Activated T-cell treated with anti-CD3 and anti-CD28 coated beads for 24 hours (primary cell): ENCODE measurements at regions not wholly inside any gene's neighbourhood (a gene's known extent, or its start where the extent isn't known, plus 50 kb on each side); places are given as distances from the start of the nearest gene placed in this dataset.

Experiments
- DNase-seq: peaks from one replicate; pipeline ENCODE4 v3.0.0-alpha.2; 2020; ENCODE audit warnings: low read depth

GRCh38 chr7:3234851-3235250 is 66.2 kb upstream of the SDK1 start:
- no peak for DNase-seq

- no peak for DNase-seq
Observed at GRCh38 chr7:3235322-3235721, 65.7 kb upstream of the SDK1 start.

DNA sequence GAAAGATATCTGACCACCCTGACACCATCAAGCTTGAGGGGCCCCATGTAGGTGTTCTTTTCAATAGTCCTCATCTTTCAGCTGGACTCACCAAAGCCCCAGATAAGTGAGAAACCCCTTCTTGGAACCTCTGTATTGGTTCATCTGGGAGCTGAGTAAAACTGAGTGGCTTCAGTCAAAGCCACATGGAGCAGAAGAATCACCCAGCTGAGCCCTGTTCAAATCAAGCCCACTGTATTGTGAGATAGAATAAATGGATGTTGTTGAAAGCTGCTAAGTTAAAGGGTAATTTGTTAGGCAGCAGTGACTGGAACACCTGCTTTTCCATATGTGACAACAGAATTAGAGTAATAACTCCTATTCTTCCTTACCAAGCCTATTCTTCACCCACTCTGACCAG is 64.8 kb upstream of the SDK1 start:
- DNase-seq, result no peak

DNA sequence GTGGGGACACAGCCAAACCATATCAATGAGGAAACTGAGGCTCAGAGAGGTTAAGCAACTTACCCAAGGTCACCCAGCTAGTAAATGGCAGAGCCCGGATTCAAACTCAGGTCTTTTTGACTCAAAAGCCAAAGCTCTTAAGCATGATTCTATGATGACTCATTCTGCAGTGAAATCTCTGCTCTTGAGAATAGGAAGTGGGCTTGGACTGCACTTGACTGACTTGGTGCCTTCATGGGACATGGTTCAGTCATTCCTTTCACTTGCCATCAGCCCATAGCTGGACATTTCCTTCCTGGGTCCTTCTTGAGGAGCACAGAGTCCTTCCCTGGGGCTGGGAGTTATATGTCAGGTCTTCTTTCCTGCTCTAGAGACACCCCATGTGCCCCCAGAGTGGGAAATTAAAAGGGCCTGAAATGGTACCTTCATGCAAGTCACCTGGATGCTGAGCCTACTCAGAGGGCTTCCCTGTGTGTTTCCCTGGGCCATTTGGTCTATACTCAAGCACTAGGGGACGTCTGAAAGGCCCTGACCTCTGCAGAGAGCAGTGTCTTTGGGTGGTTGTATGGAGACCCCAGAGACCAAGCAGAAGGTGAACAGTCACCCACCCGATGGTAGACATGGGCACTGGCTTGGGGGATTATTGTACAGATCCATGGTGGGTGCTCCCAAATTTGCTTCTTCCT is 62.4 kb upstream of the SDK1 start:
- no peak for DNase-seq

DNA sequence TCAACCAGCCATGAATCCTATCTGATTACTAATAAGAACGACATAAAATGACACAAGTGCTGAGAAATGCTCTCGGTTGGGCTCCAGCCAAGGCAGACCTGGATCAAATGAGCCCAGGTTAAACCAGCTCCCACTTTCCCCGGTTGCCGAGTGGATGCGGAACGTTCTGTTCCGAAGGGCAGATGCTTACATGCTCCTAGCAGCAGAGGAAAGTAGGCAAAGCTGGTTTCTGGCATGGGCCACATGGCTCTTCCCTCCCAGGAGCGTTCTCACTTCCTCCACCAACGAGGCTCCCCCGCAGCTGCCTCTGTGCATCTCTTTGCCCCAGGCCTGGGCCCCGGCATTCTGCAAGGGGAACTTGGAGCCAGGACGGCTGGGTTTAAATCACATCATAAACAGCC is 61.8 kb upstream of the SDK1 start:
- DNase-seq, result no peak

DNA sequence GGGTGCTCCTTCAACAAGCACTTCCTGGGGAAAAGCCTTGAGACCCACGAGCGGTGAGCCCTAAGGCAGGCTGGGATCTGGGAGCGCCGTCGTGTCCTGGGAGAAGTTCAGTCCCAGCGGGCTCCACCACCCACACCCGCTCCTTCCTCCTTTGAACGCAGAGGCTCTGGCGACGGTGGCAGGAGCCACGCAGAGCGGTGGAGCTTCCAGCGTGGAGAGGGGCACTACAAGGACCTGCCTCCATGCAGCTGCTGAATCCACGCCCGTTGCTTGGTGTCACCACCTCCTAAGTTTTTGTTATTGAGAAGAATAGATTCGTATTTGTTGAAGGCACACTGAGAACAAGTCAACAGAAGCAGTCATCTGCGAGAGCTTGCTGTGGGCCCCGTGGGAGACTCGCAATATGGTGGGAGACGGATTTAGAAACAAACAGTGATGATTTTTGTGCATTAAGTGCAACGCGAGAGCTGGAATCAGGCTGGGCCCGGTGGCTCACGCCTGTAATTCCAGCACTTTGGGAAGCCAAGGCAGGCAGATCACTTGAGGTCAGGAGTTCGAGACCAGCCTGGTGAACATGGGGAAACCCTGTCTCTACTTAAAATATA is 60.1 kb upstream of the SDK1 start:
- no peak for DNase-seq

DNA sequence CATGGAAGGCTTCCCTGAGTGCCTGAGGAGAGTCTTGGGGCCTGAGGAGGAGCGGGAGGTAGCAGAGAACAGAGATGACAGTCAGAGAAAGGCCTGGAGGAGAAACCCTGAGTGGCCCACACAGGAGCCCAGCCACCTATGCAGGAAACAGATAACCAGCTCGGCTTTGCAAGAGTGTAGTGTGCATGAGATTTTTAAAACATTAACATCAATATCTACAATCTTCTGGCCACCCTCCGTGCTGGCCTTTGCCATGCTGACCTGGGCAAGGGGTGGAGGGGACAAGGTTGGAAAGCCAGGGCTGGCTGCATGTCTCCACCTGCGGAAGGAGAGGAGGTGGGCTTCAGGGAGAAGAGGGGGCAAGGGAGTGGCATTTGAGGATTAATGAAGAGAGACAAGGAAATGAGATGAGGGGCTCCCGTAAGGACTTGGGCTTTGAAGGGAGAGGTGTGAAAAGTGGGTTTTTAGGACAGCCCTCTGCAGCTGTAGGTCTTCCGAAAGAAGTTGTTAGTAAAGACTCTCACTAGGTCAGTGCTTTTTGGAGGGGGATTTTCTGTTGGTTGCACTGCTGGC is 59.3 kb upstream of the SDK1 start:
- no peak for DNase-seq

- DNase-seq, result no peak
Observed at GRCh38 chr7:3242398-3242972, 58.6 kb upstream of the SDK1 start.

- no peak for DNase-seq
Observed at GRCh38 chr7:3243256-3243655, 57.8 kb upstream of the SDK1 start.

DNA sequence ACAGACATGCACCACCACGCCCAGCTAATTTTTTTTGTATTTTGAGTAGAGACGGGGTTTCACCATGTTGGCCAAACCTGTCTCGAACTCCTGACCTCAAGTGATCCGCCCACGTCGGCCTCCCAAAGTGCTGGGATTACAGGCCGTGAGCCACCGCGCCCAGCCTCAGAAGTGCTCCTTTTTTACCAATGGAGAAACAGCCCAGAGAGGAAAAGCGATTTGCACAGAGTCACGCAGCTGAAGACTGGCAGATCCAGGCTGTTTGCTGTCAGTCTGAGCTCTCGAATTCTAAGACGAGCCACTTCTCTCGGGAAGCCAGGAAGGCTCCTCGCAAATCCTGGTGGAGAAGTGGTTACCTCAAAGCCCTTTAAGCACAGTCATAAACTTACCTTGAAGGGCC is 57.4 kb upstream of the SDK1 start:
- no peak for DNase-seq

- no peak for DNase-seq
Observed at GRCh38 chr7:3244241-3244814, 56.7 kb upstream of the SDK1 start.

GRCh38 chr7:3245077-3245476 is 56.0 kb upstream of the SDK1 start:
- no peak for DNase-seq

- no peak for DNase-seq
Observed at GRCh38 chr7:3245721-3246120, 55.3 kb upstream of the SDK1 start.

- DNase-seq, result no peak
Observed at GRCh38 chr7:3246127-3246526, 54.9 kb upstream of the SDK1 start.

DNA sequence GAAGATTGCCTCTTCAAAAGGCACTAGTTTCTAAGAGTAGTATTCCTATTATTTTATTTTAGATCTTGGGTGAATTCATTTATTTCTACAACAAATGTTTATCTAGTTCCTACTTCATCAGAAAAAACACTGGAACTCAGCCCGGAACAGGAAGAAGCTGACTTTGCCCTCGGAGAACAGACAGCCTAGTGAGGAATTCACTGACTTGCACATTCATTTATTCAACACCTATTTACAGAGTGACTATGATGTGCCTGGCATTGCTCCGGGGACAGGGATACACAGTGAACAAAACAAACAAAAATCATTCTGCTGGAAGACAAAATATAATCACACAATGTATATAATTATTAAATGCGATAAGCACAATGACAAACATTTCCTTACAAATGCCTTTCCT is 54.4 kb upstream of the SDK1 start:
- no peak for DNase-seq

GRCh38 chr7:3250725-3251124 is 50.3 kb upstream of the SDK1 start:
- DNase-seq, result no peak
